NOMO-1 treated with DMSO at 0.1 percent for 48 hours (cell line): ENCODE measurements at regions not wholly inside any gene's neighbourhood (a gene's known extent, or its start where the extent isn't known, plus 50 kb on each side); places are given as distances from the start of the nearest gene placed in this dataset.
A peak's percentile ranks its signal among the peaks of the same experiment; 100 is the strongest.

ENCODE experiments used
- DNase-seq: peaks from one replicate; lab custom pipeline; 2025; ENCODE audit not compliant: unreplicated experiment; lab: John Stamatoyannopoulos, UW

DNA sequence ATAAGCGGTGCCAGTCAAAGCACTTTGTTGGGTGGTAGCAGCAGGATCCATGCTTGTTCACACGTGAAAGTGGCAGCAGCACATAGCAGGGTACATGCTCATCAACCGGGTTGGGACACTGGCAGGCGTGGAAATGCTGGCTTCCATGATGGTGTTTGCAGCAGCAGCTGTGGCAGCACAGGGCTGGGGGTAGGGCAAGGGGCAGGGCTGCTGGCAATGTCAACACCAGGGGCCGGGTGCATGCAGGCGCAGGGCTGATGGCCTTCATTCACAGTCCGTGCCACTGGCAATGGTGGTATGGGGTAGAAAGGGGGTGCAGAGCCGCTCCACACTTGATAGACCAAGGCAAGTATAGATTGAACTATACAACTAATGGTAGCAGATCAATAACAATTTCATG lies 374.7 kb upstream of the FAM241A start:
- no peak for DNase-seq

DNA sequence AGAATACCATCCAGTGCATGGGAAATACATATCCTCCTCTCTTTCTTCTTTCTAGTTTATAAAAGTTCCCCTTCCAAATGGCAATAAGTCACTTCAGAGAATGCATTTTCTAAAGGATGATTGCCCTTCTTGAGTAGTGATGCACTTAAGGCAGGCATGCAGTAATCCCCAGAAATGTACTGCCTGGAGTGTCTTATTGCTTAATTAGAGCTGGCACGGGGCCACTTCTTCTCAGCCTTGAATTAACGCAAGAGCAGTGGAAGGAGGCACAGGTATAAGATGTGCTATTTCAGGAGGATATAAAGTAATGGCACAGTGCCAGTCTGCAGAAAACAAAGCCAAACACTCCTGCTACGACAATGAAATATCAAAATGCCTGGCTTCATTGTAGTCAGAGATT lies 371.4 kb upstream of the FAM241A start:
- DNase-seq = no peak

DNA sequence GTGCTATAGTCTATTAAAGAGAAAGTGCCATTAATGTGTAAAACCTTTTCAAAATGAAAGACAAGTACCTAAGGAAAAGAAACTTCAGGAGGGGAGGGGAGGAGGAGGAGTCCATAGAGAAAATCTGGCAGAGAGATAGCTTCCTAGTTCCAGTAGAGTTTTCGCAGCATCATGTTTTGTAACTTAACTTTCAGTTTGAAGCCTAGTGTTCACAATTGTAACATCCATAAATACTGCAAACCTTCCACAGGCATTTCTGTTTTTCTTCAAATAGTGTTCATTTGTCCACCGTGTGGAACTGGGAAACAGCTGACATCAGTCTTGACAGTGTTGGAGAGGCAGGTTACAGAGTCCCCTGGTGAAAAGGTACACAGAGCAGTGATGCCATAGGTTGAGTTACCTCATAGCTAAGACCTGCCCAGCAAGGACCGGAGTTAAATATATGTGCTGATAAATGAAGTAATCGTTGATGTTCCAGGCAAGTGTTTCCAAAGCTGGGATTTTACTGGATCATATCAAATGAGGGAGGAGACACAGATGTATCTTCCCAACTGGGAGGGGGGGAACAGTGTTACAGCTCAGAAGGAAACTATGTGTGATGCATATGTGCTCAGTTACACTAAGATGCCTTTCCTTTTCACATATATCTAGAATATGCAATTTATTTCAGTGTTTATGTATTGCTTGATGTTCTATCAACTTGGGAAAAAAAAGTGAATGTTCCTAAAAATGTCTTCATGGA lies 369.5 kb upstream of the FAM241A start:
- no peak for DNase-seq

DNA sequence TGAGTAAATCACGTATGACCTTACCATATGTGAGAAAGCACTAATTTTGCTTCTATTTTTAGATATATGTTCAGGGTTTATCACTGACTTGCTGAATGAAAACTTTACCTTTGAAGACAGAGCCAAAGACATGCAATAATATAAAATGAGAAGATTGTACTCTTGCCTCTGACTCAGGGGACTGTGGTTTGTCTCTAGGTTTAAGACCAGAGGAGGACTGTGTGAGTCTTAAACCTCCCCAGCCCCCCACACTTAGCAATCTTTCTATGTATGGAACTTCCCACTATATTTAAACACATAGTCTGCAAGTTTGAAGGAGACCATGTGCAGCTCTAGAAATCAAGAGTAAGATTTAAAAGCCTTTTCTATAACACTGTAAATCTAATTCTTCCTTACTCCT lies 368.7 kb upstream of the FAM241A start:
- no peak for DNase-seq

DNA sequence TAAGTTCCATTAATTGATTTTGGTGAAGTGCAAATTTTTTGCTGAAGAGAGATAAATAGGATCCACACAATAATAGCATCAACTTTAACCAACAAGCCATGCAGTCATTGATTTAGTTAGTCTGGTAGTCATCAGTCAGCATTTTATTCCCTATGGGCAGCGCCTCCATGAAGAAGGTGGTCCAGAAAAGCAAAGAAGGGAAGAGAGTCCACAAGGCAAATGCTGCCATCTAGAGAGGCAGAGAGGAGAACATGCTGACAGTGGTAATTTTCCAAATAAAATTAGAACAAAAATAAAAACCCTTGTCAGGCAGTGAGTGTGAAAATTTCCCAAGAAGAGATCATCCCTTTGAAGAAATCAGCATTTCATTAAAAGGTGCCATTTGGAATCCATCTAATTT lies 366.7 kb upstream of the FAM241A start:
- no peak for DNase-seq

DNA sequence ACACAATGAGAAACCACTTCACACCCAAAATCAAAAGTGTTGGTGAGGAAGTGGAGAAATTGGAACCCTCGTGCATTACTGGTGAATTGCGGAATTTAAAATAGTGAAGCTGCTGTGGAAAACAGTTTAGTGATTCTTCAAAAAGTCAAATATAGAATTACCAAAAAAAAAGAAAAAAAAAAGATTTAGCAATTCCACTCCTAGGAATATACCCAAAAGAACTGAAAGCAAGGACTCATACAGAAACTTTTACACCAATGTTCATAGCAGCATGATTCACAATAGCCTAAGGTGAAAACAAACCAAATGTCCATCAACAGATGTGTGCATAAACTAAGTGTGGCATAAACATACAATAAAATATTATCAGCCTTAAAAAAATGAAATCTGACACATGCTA lies 364.3 kb upstream of the FAM241A start:
- DNase-seq = no peak

DNA sequence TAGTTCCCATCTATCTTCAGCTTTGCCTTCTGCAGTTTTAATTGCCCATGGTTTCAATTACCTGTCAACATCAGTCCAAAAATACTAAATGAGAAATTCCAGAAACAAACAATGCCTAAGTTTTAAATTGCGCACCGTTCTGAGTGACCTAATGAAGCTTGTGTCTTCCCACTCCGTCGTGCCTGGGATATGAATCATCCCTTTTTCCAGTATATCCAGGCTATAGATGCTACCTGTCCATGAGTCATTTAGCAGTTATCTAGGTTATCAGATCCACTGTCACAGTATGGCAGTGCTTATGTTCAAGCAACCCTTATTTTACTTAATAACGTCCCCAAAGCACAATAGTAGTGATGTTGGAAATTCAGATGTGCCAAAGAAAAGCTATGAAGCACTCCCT lies 363.6 kb upstream of the FAM241A start:
- no peak for DNase-seq

DNA sequence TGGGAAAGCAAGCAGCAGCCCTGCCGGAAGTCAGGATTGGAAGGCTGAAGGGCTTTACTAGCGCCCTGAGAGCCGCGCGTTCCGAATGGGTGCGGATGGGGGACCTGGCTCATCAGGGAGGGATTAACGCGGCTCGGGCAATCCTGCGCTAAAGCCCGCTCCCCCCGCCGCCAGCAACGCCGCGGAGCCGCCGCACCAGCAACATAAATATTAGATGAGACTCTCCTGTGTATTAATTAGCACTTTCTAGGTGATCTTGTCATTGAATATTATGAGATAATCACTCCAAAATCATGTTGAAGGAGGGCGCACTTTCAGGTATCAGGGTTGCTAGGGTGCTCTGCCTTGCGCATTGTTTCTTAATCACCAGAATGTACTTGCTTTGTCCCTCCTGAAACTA lies 357.2 kb upstream of the FAM241A start:
- no peak for DNase-seq

DNA sequence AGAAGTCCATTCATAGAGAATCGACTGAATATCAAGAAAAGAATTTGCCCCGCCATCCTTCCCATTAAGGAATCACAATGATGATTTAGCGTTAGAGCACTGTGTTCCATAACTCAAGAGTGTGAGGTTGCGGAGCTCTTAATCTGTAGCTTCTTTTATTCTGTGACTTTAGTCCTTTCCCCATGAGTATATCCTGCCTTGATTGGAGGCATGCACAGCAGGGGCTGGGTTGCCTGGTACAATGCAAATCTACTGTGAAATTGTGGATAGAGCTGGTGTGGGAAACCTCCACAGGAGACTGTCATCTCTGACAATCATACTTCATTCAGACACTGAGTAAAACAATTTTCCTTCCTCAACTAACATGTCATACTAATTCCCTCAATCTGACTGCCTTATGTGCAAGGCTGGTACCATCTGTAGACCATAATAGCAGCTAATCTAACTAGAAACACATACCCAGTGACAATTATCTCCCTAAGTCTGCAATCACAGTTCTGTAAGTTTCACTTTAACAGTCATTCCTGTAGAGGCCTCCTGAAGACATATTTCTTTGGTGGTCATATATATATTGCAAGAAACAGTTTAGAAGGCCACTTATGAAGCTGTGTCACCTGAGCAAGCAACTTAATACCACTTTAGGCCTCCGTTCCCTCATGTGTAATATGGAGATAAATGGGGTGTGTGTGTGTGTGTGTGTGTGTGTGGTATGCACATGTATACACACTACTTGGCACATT lies 355.2 kb upstream of the FAM241A start:
- no peak for DNase-seq

DNA sequence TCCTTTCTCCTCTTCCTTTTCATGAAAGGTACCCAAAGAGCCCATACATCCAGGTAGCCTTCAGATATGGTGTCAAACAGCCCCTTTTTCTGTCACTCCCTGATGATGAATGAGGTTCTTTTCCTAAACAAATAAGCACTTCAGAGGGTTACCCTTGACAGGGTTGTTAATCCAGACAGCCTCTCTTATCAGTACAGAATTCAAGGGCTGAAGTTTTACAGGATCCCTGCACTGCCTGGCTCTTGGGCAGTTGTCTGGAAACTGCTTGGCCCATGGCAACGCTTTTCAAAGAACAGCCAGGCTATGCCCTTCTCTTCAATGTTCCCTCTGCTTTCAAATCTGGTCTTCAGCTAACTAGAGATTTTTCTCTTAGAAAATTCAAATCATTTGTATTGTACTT lies 352.6 kb upstream of the FAM241A start:
- DNase-seq = no peak

DNA sequence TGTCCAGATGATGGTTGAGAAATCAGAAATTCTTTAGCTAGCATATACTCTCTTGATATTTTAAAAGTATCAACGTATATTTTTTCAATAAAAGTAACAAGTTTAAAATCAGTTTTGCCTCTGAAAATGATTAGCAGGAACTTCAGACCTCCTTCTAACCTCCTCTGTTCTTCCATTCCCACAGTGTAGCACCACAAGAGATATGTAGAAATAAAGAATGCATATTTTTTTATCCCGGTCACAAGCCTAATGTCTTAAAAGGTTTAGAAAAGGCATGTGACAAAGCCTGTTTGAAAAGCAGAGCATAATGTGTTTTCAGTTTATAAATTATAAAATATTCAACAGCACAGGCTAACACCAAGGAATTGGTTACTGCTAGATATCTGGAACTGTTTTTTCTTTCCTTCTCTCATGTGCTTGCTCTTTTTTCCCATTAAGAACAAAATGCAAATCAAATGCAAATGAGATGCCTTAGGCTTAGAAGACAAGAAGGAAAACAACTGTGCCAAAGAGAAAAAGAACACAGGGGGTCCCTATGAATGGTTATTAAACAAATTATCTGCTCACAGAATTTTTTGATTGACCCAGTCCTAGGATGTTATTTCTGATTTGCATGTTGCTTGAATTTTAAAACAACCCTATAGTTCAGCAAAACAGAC lies 351.7 kb upstream of the FAM241A start:
- DNase-seq = no peak

DNA sequence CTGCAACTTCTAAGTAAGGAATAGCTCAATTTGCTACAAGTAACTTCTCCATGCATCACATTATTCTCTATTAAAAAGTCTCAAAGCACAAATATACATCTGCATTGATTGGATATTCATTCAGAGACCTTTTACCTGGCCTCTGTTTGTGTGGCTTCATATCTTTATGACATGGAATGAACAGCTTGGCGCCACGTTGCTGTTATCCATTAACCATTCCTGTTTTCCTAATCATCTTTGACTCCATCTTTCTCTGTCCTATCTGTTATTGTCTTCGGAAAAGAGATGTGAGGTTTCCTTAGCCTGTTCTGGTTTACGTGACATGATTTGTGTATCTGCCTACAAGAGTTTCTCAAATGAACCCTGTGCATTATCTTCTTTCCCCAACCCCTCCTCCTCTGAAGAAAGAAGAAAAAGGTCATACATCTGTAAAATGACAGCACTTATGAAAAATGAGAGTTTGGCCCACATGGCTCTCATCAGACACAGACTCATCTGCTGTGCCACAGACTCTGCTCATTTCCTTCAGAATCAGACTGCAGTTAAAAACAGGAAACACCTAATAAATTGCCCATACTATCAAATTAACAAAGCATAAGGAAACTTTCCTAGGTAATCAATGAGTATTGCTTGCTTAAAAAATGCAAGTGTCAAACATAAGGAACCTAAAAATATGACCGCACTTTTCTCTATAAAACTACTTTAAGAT lies 347.6 kb upstream of the FAM241A start:
- no peak for DNase-seq

DNA sequence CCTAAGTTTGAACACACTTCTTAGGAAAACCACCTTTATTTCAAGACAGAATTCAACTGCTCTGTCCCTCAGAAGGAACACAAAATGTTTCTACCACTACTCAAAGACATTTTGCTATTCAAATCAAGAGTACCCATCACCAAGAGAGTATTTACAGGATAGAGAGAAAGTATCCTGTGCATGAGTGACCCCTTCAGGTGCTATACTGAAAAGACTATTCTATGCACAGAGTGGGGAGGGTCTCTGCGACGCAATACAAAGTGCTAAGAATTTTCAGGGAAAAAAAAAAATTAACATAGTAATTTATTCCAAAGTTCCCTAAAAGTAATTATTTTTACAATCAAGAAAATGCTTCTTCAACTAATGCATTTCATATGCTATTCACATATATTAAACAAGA lies 346.4 kb upstream of the FAM241A start:
- no peak for DNase-seq

DNA sequence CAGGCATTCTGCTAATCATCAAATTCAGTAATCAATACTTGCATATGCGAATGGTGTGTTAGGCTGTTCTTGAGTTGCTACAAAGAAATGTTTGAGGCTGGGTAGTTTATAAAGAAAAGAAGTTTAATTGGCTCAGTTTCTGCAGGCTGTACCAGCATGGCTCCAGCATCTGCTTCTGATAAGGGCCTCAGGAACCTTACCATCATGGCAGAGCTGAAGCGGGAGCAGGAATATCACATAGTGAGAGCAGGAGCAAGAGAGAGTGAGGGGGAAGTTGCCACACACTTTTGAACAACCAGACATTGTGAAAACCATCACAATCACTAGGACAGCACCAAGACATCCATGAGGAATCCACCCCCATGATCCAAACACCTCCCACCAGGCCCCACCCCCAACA lies 344.7 kb upstream of the FAM241A start:
- DNase-seq = no peak

DNA sequence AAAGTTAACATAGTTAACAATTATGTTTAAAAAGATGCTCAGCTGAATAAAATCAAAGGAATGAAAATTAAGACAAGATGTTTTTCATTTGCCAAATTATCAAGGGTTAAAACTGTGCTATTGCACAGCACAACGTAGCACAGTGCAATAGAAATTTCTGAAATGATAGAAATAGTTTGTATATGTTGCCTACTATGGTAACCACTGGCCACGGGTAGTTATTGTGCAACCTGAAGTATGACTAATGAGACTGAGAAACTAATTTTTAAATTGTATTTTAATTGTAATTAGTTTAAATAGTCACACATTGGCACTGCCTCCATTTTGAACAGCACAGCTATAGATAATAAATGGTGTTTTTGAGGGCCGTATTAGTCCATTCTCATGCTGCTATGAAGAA lies 343.1 kb upstream of the FAM241A start:
- DNase-seq = peak; percentile 17

DNA sequence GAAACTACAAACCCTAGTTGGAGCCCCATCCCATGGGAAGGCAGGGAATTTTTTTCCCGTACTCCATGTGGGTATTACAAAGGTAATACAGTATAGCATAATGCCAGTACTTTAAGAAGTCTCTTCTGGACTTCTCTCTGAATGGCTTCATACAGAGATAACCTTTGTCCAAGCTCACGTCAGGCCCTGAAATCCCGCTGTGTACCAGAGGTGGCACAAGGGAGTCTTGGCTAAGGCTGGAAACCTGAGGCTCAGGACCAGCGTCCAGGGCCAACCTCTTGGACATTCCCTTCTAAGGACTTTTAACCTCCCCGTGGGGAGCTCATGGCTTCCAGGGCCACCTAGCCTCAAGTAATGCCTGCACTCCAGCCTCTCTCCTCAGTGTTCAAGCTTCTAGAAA lies 338.9 kb upstream of the FAM241A start:
- DNase-seq = no peak

DNA sequence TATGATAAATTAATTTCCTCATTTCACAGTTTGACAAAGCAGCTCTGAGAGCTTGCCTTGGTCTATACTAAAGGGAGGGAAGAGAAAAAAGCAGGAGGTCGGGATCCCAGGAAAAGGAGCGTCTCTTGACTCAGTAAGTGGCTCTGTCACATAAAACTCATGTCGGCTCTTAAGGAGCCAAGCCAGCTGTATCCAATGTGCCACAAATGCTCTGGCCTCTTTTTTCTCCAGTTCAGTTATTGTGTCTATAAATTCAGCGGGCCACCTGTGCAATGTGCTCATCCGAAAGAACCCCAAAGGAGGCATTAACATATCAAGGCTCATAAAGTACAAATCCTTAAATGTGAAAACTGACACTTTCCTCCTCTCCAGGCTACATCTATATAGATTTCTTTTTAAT lies 337.7 kb upstream of the FAM241A start:
- no peak for DNase-seq

DNA sequence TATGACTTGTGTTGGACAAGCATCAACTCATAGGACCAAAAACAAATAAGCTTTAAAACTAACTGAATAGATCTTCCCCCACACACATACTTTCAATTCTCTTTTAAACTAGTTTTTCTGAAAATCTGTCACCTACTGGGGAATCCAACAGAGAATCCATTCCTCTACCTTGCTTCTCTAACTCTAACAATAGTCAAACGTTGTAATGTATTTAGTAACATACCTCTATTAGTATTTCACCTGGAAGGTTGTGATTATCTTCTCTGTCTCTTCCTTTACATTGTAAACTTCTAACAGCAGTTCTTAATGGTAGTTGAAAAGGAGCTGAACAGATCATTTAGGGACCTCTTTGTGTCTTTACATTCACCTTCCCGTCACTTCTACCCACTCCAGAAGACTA lies 337.1 kb upstream of the FAM241A start:
- DNase-seq = no peak

DNA sequence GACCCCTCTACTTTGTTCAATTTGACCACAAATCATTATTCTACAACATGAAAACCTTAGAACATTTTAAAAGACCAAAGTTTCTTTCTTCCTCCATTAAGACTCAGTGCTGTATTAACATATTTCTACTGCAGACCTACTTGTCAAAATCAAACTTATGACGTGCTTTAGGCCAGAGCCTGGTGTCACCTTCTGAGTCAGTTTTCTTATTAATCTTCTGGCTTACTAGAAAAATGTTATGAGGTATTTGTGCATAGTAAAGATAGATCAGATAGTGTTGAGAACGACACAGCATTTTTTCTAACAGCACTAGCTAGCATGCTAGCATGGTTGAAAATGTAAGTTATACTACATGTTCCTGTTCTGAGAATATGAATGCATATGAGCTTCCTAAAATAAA lies 333.6 kb upstream of the FAM241A start:
- no peak for DNase-seq

DNA sequence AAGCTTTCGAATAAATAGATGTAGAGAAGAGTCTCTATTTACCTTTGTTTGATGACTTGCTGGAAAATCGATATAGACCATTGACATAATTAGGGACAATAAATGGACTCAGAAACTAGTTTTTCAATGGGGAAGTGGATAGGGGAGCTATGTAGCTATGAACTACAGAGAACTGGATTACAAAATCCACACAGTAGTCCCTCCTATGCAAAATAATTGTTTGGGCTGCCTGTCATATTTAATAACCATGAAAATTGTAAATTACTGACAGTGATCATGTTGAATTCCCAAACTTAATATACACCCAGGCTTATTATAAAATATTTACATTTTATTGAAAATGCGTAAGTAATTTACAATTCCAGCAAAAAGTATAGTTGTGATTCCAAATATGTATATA lies 333.1 kb upstream of the FAM241A start:
- no peak for DNase-seq

DNA sequence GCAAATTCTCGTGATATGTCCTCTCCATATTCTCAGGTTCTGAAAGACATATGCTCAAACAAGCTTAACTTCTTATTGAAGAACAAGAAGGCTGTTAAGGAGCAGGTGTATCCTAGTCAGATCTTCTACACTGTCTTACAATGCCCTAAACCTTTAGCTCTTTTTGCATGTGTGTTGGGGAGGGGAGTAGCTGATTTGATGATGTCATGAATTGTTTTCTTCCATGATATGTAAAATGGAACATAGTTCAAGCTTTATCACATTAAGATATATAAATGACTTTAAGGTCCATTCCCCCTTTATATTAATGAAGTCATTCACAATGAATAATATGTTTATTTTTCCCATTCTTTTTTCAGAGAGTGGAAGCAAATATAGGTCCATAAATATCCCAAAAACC lies 332.5 kb upstream of the FAM241A start:
- no peak for DNase-seq
